ENCODE measurements at regions not wholly inside any gene's neighbourhood (a gene's known extent, or its start where the extent isn't known, plus 50 kb on each side); places are given as distances from the start of the nearest gene placed in this dataset.
A peak's percentile ranks its signal among the peaks of the same experiment; 100 is the strongest.

GRCh38 chr7:69510114-69510513 lies 88.2 kb upstream of the AUTS2 start:
- H3K9me3 ChIP-seq: no peaks in the 10 kb centered on the region
- TF ChIP-seq POLR2A (IDR thresholded peaks at IDR 0.05) (no peak), CTCF (IDR thresholded peaks at IDR 0.05) (no peak), EP300 (IDR thresholded peaks at IDR 0.05) (no peak), POLR2AphosphoS5 (IDR thresholded peaks at IDR 0.05) (no peak)
- no peaks in the 10 kb centered on the region for H3K36me3 ChIP-seq
- no peaks in the 10 kb centered on the region for H3K4me1 ChIP-seq
- no peak overlapping the region for H3K27ac ChIP-seq
- WGBS, 2 donors: 91 to 92% methylated on average over 4 of the region's 4 CpGs
- intact Hi-C loops (cut with DNase I): no loop called here
- H3K4me3 ChIP-seq: no peak overlapping the region
- no peaks in the 10 kb centered on the region for H3K27me3 ChIP-seq
- DNase-seq: no peak

GRCh38 chr7:69515495-69516212 lies 82.6 kb upstream of the AUTS2 start:
- H3K27me3 ChIP-seq: no peaks in the 10 kb centered on the region

GRCh38 chr7:69516238-69516820 lies 81.9 kb upstream of the AUTS2 start:
- Histone ChIP-seq H3K4me3 (no peak overlapping the region), H3K9me3 (no peaks in the 10 kb centered on the region), H3K27me3 (no peaks in the 10 kb centered on the region), H3K36me3 (no peaks in the 10 kb centered on the region), H3K27ac (no peak overlapping the region), H3K4me1 (peaks cover 0 to 16% (median 15%) of the 10 kb centered on the region in 4 donors)
- no peak for TF ChIP-seq CTCF (IDR thresholded peaks at IDR 0.05)
- TF ChIP-seq POLR2A (IDR thresholded peaks at IDR 0.05): no peak
- TF ChIP-seq EP300 (IDR thresholded peaks at IDR 0.05): no peak
- TF ChIP-seq POLR2AphosphoS5 (IDR thresholded peaks at IDR 0.05): no peak
- DNase-seq: no peak
- 80 to 81% methylated on average over 9 of the region's 9 CpGs for WGBS, 2 donors
- intact Hi-C loops (cut with DNase I): no loop called here

More at GRCh38 chr7:69515495-69516212, 82.6 kb upstream of the AUTS2 start:
- 69 to 78% methylated on average over 6 of the region's 6 CpGs for WGBS, 2 donors
- Histone ChIP-seq H3K4me1 (peaks cover 0 to 16% (median 15%) of the 10 kb centered on the region in 4 donors), H3K4me3 (no peak overlapping the region), H3K9me3 (no peaks in the 10 kb centered on the region), H3K27ac (no peak overlapping the region), H3K36me3 (no peaks in the 10 kb centered on the region)
- DNase-seq: no peak
- TF ChIP-seq POLR2AphosphoS5 (IDR thresholded peaks at IDR 0.05) (no peak), EP300 (IDR thresholded peaks at IDR 0.05) (no peak), CTCF (IDR thresholded peaks at IDR 0.05) (no peak), POLR2A (IDR thresholded peaks at IDR 0.05) (no peak)
- intact Hi-C loops (cut with DNase I): no loop called here

- no peak for DNase-seq
- H3K4me1 ChIP-seq: peaks cover 0 to 16% (median 15%) of the 10 kb centered on the region in 4 donors
- H3K36me3 ChIP-seq: no peaks in the 10 kb centered on the region
- 81 to 84% methylated on average over 14 of the region's 14 CpGs for WGBS, 2 donors
- TF ChIP-seq CTCF (IDR thresholded peaks at IDR 0.05) (no peak), EP300 (IDR thresholded peaks at IDR 0.05) (no peak), POLR2AphosphoS5 (IDR thresholded peaks at IDR 0.05) (no peak), POLR2A (IDR thresholded peaks at IDR 0.05) (no peak)
- H3K9me3 ChIP-seq: no peaks in the 10 kb centered on the region
- H3K27ac ChIP-seq: peak overlapping the region in 3 of 4 donors; percentile 11 to 39 (median 19)
- no peak overlapping the region for H3K4me3 ChIP-seq
- intact Hi-C loops (cut with DNase I): no loop called here
- no peaks in the 10 kb centered on the region for H3K27me3 ChIP-seq
Observed at GRCh38 chr7:69517985-69518704, 80.1 kb upstream of the AUTS2 start.
